HCT116 (cell line): ENCODE measurements at regions not wholly inside any gene's neighbourhood (a gene's known extent, or its start where the extent isn't known, plus 50 kb on each side); places are given as distances from the start of the nearest gene placed in this dataset.

ENCODE experiments used
- CTCF ChIP-seq, 3 experiments: fragments of 200-600 bp in 1 of 3; sonication (generic) in 1 of 3; IDR thresholded peaks in 2 of 3; conservative IDR thresholded peaks in 1 of 3; 2 replicates each; pipeline ENCODE4 v1.5.1; 2012 to 2017; ENCODE audit warnings: low read depth in 2 of 3, low read length in 2 of 3, antibody characterized with exemption in 1 of 3, borderline replicate concordance in 1 of 3, control low read depth in 1 of 3, mild to moderate bottlenecking in 1 of 3, mixed read lengths in 1 of 3, mixed run types in 1 of 3, moderate library complexity in 1 of 3; ENCODE audit not compliant: insufficient read depth in 1 of 3
- EZH2 ChIP-seq: fragments of 200-600 bp; sonication (generic); IDR thresholded peaks from 2 replicates; pipeline ENCODE4 v1.6.1; 2017; ENCODE audit warnings: antibody characterized with exemption, mixed run types
- EZH2phosphoT487 ChIP-seq: fragments of 200-600 bp; IDR thresholded peaks from 2 replicates; pipeline ENCODE4 v1.6.1; 2018; ENCODE audit warnings: antibody characterized with exemption, borderline replicate concordance
- FOSL1 ChIP-seq: IDR thresholded peaks from 2 replicates; pipeline ENCODE4 v1.6.1; 2012; ENCODE audit warnings: low read depth
- POLR2A ChIP-seq: IDR thresholded peaks from 2 replicates; pipeline ENCODE4 v1.7.0; 2011; ENCODE audit warnings: borderline replicate concordance; ENCODE audit not compliant: insufficient read depth, insufficient read length; ENCODE audit errors: extremely low read depth
- POLR2AphosphoS5 ChIP-seq: IDR thresholded peaks from 2 replicates; pipeline ENCODE4 v1.6.1; 2011; ENCODE audit warnings: mild to moderate bottlenecking, low read depth, low read length, moderate library complexity
- SP1 ChIP-seq: IDR thresholded peaks from 2 replicates; pipeline ENCODE4 v1.6.1; 2012; ENCODE audit warnings: low read depth
- YY1 ChIP-seq: IDR thresholded peaks from 2 replicates; pipeline ENCODE4 v1.6.1; 2011; ENCODE audit warnings: low read length, low read depth, moderate library complexity, mild to moderate bottlenecking; ENCODE audit not compliant: insufficient replicate concordance; ENCODE audit errors: extremely low read depth
- TF ChIP-seq, protein P1 (sequence below): IDR thresholded peaks from 2 replicates; pipeline ENCODE4 v1.6.1; 2011; ENCODE audit warnings: mild to moderate bottlenecking, low read length, moderate library complexity; ENCODE audit not compliant: insufficient replicate concordance; ENCODE audit errors: extremely low read depth

GRCh38 chr2:64838817-64839216 lies 150.4 kb upstream of the SLC1A4 start:
- no peak for TF ChIP-seq EZH2phosphoT487
- no peak for TF ChIP-seq CTCF (IDR thresholded peaks at IDR 0.05 in 2 of 3, conservative IDR thresholded peaks at IDR 0.05 in 1 of 3; ENCODE audit: borderline replicate concordance in 1 of 3, insufficient read depth in 1 of 3, low read depth in 2 of 3, low read length in 2 of 3)
- TF ChIP-seq FOSL1: no peak
- TF ChIP-seq, protein P1, sequence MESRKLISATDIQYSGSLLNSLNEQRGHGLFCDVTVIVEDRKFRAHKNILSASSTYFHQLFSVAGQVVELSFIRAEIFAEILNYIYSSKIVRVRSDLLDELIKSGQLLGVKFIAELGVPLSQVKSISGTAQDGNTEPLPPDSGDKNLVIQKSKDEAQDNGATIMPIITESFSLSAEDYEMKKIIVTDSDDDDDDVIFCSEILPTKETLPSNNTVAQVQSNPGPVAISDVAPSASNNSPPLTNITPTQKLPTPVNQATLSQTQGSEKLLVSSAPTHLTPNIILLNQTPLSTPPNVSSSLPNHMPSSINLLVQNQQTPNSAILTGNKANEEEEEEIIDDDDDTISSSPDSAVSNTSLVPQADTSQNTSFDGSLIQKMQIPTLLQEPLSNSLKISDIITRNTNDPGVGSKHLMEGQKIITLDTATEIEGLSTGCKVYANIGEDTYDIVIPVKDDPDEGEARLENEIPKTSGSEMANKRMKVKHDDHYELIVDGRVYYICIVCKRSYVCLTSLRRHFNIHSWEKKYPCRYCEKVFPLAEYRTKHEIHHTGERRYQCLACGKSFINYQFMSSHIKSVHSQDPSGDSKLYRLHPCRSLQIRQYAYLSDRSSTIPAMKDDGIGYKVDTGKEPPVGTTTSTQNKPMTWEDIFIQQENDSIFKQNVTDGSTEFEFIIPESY: no peak
- TF ChIP-seq EZH2: no peak
- TF ChIP-seq POLR2A: no peak
- no peak; the same call in 1 of the 2 replicates for TF ChIP-seq POLR2AphosphoS5
- TF ChIP-seq SP1: no peak
- TF ChIP-seq YY1: no peak
